Ascending aorta (tissue), 2 donors: ENCODE measurements at regions not wholly inside any gene's neighbourhood (a gene's known extent, or its start where the extent isn't known, plus 50 kb on each side); places are given as distances from the start of the nearest gene placed in this dataset.

Experiments
- DNase-seq, 2 donors: peaks; one replicate each; pipeline ENCODE4 v3.0.0-alpha.2; 2019; ENCODE audit warnings: low spot score in 2 of 2
- H3K27ac ChIP-seq, 2 donors: fragments of 200-600 bp; sonication (generic); one replicate each; pipeline ENCODE4 v1.5.1; 2016 to 2017; ENCODE audit warnings: mild to moderate bottlenecking in 1 of 2
- H3K27me3 ChIP-seq: fragments of 200-600 bp; sonication (generic); one replicate; pipeline ENCODE4 v1.5.1; 2017
- H3K36me3 ChIP-seq, 2 donors: fragments of 200-600 bp; sonication (generic); one replicate each; pipeline ENCODE4 v1.5.1; 2016
- H3K4me1 ChIP-seq, 2 donors: fragments of 200-600 bp; sonication (generic); one replicate each; pipeline ENCODE4 v1.5.1; 2016 to 2017; ENCODE audit warnings: mild to moderate bottlenecking in 1 of 2
- H3K4me3 ChIP-seq, 2 donors: fragments of 200-600 bp; sonication (generic); one replicate each; pipeline ENCODE4 v1.5.1; 2016 to 2017; ENCODE audit warnings: mild to moderate bottlenecking in 1 of 2
- H3K9me3 ChIP-seq, 2 donors: fragments of 200-600 bp; sonication (generic); one replicate each; pipeline ENCODE4 v1.5.1; 2016
- intact Hi-C: fragments of 100-400 bp; cut with DNase I; formaldehyde crosslinking; loops from one replicate; pipeline ENCODE4 v1.15.1; 2023
- TF ChIP-seq, protein P1 (sequence below), 3 experiments: fragments of 200-600 bp in 2 of 3; fragments of 450-650 bp in 1 of 3; sonication (generic) in 2 of 3; IDR thresholded peaks; one replicate each; pipeline ENCODE4 v1.5.1; 2016 to 2019; ENCODE audit warnings: antibody characterized with exemption in 3 of 3, mild to moderate bottlenecking in 1 of 3, moderate library complexity in 1 of 3

DNA sequence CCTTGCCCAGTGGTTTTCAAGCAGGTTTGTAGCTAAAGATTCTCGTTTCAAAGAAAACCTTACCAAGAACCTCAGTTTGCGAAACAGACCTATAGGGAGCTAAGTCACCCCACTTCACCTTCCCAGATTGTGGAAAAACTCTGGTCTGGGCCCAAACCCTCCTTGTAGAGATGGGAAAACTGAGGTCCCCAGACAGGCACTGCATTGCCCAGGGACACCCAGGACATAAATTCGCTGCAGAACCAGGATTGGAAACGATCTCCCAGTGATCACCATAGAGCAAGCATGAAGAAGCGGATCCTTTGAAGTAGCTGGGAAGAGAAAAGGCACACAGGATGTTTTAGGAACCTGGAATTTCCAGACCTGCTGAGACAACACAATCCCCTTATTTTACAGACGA is 85.6 kb upstream of the PIAS1 start:
- Histone ChIP-seq H3K36me3 (no peaks in the 10 kb centered on the region), H3K27me3 (no peaks in the 10 kb centered on the region), H3K27ac (no peak overlapping the region), H3K4me3 (peak overlapping the region; percentile 41 to 59), H3K9me3 (no peaks in the 10 kb centered on the region), H3K4me1 (no peaks in the 10 kb centered on the region)
- TF ChIP-seq, protein P1, sequence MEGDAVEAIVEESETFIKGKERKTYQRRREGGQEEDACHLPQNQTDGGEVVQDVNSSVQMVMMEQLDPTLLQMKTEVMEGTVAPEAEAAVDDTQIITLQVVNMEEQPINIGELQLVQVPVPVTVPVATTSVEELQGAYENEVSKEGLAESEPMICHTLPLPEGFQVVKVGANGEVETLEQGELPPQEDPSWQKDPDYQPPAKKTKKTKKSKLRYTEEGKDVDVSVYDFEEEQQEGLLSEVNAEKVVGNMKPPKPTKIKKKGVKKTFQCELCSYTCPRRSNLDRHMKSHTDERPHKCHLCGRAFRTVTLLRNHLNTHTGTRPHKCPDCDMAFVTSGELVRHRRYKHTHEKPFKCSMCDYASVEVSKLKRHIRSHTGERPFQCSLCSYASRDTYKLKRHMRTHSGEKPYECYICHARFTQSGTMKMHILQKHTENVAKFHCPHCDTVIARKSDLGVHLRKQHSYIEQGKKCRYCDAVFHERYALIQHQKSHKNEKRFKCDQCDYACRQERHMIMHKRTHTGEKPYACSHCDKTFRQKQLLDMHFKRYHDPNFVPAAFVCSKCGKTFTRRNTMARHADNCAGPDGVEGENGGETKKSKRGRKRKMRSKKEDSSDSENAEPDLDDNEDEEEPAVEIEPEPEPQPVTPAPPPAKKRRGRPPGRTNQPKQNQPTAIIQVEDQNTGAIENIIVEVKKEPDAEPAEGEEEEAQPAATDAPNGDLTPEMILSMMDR (IDR thresholded peaks at IDR 0.05) = no peak
- intact Hi-C loops = loop anchor here (5.0 to 10.0 kb wide), 2 partner anchors 86 to 106 kb away; partner anchors contain the start of gene PIAS1
- DNase-seq = no peak

DNA sequence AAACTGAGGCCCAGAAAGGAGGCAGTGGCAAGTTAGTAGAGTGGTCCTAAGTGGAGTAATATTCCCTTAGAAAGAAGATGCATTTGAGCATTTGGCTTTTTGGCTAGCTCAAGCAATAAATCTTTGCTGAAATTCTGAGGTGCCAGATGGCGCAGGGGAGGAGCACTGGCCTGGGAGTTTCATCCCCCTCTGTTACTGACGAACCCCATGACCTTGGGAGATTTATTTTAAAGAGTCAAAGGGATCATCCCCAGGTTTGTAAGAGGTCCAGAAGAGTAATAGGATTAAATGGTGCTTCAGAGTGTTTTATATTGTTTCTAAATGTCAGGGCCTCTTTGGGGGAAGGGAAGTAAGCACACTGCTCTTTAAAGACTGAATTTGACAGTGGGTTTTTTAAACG is 85.1 kb upstream of the PIAS1 start:
- intact Hi-C loops = loop anchor here (5.0 to 10.0 kb wide), 2 partner anchors 86 to 107 kb away; partner anchors contain the start of gene PIAS1
- Histone ChIP-seq H3K27me3 (no peaks in the 10 kb centered on the region), H3K4me3 (no peak overlapping the region), H3K9me3 (no peaks in the 10 kb centered on the region), H3K36me3 (no peaks in the 10 kb centered on the region), H3K4me1 (no peaks in the 10 kb centered on the region), H3K27ac (no peak overlapping the region)
- TF ChIP-seq, protein P1 (IDR thresholded peaks at IDR 0.05) = no peak
- no peak for DNase-seq

DNA sequence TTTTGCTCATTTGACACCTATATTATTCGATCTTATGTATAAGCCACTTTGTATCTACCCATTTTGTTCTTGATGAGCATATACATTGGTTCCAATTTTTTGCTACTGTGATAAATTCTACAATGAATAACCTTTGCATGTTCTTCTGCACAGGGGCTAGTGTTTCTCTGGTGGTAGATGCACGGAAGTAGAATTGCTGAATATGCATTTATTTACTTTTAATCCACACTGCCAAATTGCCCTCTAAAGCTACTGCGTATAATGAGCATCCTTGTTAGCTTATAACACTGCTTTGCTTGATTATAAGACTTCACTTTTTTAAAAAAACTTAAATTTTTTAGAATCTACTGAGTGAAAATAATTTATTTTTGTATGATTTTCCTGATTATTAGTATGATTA is 84.2 kb upstream of the PIAS1 start:
- Histone ChIP-seq H3K36me3 (no peaks in the 10 kb centered on the region), H3K27ac (no peak overlapping the region), H3K4me1 (no peaks in the 10 kb centered on the region), H3K27me3 (no peaks in the 10 kb centered on the region), H3K4me3 (no peak overlapping the region), H3K9me3 (no peaks in the 10 kb centered on the region)
- TF ChIP-seq, protein P1 (IDR thresholded peaks at IDR 0.05) = no peak
- DNase-seq = no peak
- intact Hi-C loops = loop anchor here (5.0 to 10.0 kb wide), 3 partner anchors 55 to 108 kb away; partner anchors contain the start of gene PIAS1

DNA sequence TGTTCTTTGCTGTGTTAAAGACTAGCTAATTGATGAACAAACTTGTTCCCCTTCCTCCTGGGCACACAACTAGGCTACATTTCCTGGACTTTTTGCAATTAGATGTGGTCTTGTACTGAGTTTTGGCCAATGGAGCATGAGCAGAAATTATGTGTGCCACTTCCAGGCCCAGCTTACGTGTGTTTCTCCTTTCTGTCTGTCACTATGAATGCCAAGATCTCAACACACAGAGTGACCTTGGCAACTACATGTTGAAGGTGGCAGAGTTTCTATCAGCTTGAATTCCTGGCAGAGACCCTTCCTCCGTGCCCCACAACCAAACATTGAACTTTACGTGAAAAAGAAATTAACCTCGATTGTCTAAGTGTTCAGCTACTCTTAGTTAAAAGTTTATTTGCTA is 81.7 kb upstream of the PIAS1 start:
- Histone ChIP-seq H3K36me3 (no peaks in the 10 kb centered on the region), H3K4me1 (no peaks in the 10 kb centered on the region), H3K4me3 (no peak overlapping the region), H3K27ac (peak overlapping the region in 1 of 2 donors; percentile 30), H3K27me3 (no peaks in the 10 kb centered on the region), H3K9me3 (no peaks in the 10 kb centered on the region)
- DNase-seq = no peak
- intact Hi-C loops = loop anchor here (10.0 kb wide), 1 partner anchor 52 kb away; no protein-coding TSS in a partner anchor
- TF ChIP-seq, protein P1 (IDR thresholded peaks at IDR 0.05) = no peak

DNA sequence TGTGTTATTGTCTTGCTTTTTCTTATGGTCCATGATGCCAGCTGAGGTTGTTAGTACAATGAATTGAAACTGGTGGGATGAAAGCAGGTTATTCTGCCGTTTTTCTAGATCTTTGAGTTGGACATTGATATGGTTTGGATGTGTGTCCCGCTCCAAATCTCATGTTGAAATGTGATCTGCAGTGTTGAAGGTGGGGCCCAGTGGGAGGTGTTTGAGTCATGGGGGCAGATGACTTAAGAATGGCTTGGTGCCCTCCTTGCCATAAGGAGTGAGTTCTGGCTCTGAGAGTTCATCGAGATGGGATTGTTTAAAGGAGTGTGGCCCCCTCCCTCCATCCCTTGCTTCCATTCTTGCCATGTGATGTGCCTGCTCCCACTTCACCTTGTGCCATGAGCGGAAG is 80.3 kb upstream of the PIAS1 start:
- Histone ChIP-seq H3K4me1 (no peaks in the 10 kb centered on the region), H3K27ac (no peak overlapping the region), H3K27me3 (no peaks in the 10 kb centered on the region), H3K36me3 (no peaks in the 10 kb centered on the region), H3K4me3 (no peak overlapping the region), H3K9me3 (no peaks in the 10 kb centered on the region)
- TF ChIP-seq, protein P1 (IDR thresholded peaks at IDR 0.05) = no peak
- intact Hi-C loops = loop anchor here (10.0 kb wide), 1 partner anchor 51 kb away; no protein-coding TSS in a partner anchor
- DNase-seq = no peak
